Activated CD8-positive, alpha-beta memory T cell treated with anti-CD3 and anti-CD28 coated beads for 4 hours (primary cell): ENCODE measurements at regions not wholly inside any gene's neighbourhood (a gene's known extent, or its start where the extent isn't known, plus 50 kb on each side); places are given as distances from the start of the nearest gene placed in this dataset.

Experiments used
- DNase-seq, 2 donors: peaks; one replicate each; pipeline ENCODE4 v3.0.0-alpha.2; 2020; ENCODE audit warnings: low read depth in 2 of 2

- no peak for DNase-seq
Measured at GRCh38 chr17:15177343-15177742, 87.8 kb downstream of the PMP22 start.

GRCh38 chr17:15175356-15175755 is 89.8 kb downstream of the PMP22 start:
- DNase-seq = no peak

- no peak for DNase-seq
Measured at GRCh38 chr17:15171167-15172047, 93.7 kb downstream of the PMP22 start.

- DNase-seq = no peak
Measured at GRCh38 chr17:15169676-15170075, 95.5 kb downstream of the PMP22 start.

- DNase-seq = no peak
Measured at GRCh38 chr17:15168379-15168778, 96.7 kb downstream of the PMP22 start.

GRCh38 chr17:15161395-15161794 is 103.7 kb downstream of the PMP22 start:
- DNase-seq = no peak

- no peak for DNase-seq
Measured at GRCh38 chr17:15157051-15157450, 108.1 kb downstream of the PMP22 start.

GRCh38 chr17:15154618-15155017 is 110.5 kb downstream of the PMP22 start:
- no peak for DNase-seq

- no peak for DNase-seq
Measured at GRCh38 chr17:15145621-15146020, 119.5 kb downstream of the PMP22 start.

- no peak for DNase-seq
Measured at GRCh38 chr17:15143524-15143923, 121.6 kb downstream of the PMP22 start.

GRCh38 chr17:15134363-15134762 is 130.8 kb downstream of the PMP22 start:
- DNase-seq = no peak

- no peak for DNase-seq
Measured at GRCh38 chr17:15133826-15134225, 131.3 kb downstream of the PMP22 start.

GRCh38 chr17:15133143-15133542 is 132.0 kb downstream of the PMP22 start:
- no peak for DNase-seq

- DNase-seq = no peak
Measured at GRCh38 chr17:15130426-15130825, 134.7 kb downstream of the PMP22 start.

- no peak for DNase-seq
Measured at GRCh38 chr17:15129986-15130385, 135.1 kb downstream of the PMP22 start.

- no peak for DNase-seq
Measured at GRCh38 chr17:15124746-15125145, 140.4 kb downstream of the PMP22 start.

GRCh38 chr17:15124264-15124595 is 140.9 kb downstream of the PMP22 start:
- DNase-seq = no peak

- DNase-seq = no peak
Measured at GRCh38 chr17:15123593-15124263, 141.4 kb downstream of the PMP22 start.

GRCh38 chr17:15122857-15123256 is 142.3 kb downstream of the PMP22 start:
- DNase-seq = no peak

- no peak for DNase-seq
Measured at GRCh38 chr17:15121426-15121825, 143.7 kb downstream of the PMP22 start.

- no peak for DNase-seq
Measured at GRCh38 chr17:15119968-15120367, 145.2 kb downstream of the PMP22 start.

- no peak for DNase-seq
Measured at GRCh38 chr17:15117239-15117638, 147.9 kb downstream of the PMP22 start.

- DNase-seq = no peak
Measured at GRCh38 chr17:15112846-15113617, 152.1 kb downstream of the PMP22 start.
